HG03175 (cell line): ENCODE measurements at regions not wholly inside any gene's neighbourhood (a gene's known extent, or its start where the extent isn't known, plus 50 kb on each side); places are given as distances from the start of the nearest gene placed in this dataset.

Experiments used
- ATAC-seq: cut with Tn5 transposase; IDR thresholded peaks from one replicate; pipeline ENCODE4 v1.9.1; 2021; ENCODE audit warnings: mild to moderate bottlenecking, moderate library complexity; ENCODE audit not compliant: unreplicated experiment

- no peak for ATAC-seq
These were observed 225.0 kb downstream of the COX7B2 start for GRCh38 chr4:46684041-46684440.

GRCh38 chr4:46676364-46676763, 232.7 kb downstream of the COX7B2 start:
- no peak for ATAC-seq

- ATAC-seq = no peak
These were observed 234.7 kb downstream of the COX7B2 start for GRCh38 chr4:46674326-46674725.

GRCh38 chr4:46667790-46668189, 241.3 kb downstream of the COX7B2 start:
- no peak for ATAC-seq

GRCh38 chr4:46656071-46656470, 253.0 kb downstream of the COX7B2 start:
- ATAC-seq = no peak

GRCh38 chr4:46653842-46654241, 255.2 kb downstream of the COX7B2 start:
- no peak for ATAC-seq

- ATAC-seq = no peak
These were observed 259.5 kb upstream of the GABRA2 start for GRCh38 chr4:46649390-46649789.

- peak; percentile 85 for ATAC-seq
These were observed 258.3 kb upstream of the GABRA2 start for GRCh38 chr4:46648088-46648744.

- ATAC-seq = no peak
These were observed 255.2 kb upstream of the GABRA2 start for GRCh38 chr4:46645126-46645525.
